ENCODE measurements at regions not wholly inside any gene's neighbourhood (a gene's known extent, or its start where the extent isn't known, plus 50 kb on each side); places are given as distances from the start of the nearest gene placed in this dataset.

DNA sequence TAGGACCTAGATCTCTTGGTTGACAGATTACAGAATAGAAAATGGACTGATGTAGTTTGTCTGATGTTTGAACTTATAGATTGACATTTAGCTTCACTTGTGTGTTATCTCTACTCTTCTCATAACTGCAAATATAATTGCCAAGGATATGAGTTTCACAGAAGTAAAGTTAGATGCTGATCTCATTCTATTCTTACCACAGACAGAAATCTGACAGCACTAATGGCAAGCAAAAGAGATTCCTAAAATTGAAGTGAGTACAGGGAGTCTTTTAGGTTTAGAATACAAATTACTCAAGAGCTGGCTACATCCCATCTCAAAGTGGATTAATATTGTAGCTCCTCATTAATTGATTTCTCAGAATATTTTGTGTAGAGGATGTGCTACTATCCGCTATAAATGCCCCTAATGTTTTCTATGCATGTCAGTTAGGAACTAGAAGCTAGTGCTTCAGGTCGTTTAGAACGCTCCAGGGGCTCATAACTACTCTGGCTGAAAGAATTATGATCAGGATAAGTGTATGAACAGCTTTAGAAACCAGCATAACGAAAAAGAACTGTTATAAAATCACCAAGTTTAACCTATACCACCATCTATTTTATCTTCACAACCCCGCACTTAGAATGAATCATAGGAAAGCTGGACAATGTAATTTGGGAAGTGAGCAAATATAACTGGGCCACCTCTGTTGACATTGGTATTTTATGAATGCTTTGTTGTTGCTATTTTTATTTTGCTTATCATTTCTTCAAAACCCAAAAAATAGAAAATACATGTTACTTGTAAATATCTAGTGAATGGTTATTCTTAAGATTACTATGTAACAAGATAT, 378.8 kb upstream of the REG3G start:
- H2AFZ ChIP-seq (ENCODE audit: low read length) = no peak overlapping the region

GRCh38 chr2:78648558-78648957, 376.9 kb upstream of the REG3G start:
- Histone ChIP-seq H3K27ac (ENCODE audit: low read depth, low read length) (no peak overlapping the region), H3K4me3 (ENCODE audit: insufficient read depth, low read length) (no peak overlapping the region)
- no peak for DNase-seq (ENCODE audit: insufficient read length, low spot score, missing footprints)

More for the DNA sequence above, 378.8 kb upstream of the REG3G start:
- Histone ChIP-seq H3K4me3 (ENCODE audit: insufficient read depth, low read length) (no peak overlapping the region), H3K36me3 (ENCODE audit: insufficient read depth, low read length) (no peaks in the 10 kb centered on the region), H3K27me3 (ENCODE audit: insufficient read depth, low read length) (no peaks in the 10 kb centered on the region), H4K20me1 (ENCODE audit: insufficient read depth, low read length) (no peaks in the 10 kb centered on the region), H3K4me1 (ENCODE audit: insufficient read depth, low read length) (no peaks in the 10 kb centered on the region), H3K4me2 (ENCODE audit: insufficient read depth, low read length) (no peak overlapping the region), H3K79me2 (ENCODE audit: insufficient read depth, low read length) (no peaks in the 10 kb centered on the region), H3K27ac (ENCODE audit: low read depth, low read length) (no peak overlapping the region), H3K9me3 (ENCODE audit: low read depth, low read length) (peaks cover 3% of the 10 kb centered on the region)
- DNase-seq (ENCODE audit: insufficient read length, low spot score, missing footprints) = peak; percentile 8
- TF ChIP-seq, protein P1, sequence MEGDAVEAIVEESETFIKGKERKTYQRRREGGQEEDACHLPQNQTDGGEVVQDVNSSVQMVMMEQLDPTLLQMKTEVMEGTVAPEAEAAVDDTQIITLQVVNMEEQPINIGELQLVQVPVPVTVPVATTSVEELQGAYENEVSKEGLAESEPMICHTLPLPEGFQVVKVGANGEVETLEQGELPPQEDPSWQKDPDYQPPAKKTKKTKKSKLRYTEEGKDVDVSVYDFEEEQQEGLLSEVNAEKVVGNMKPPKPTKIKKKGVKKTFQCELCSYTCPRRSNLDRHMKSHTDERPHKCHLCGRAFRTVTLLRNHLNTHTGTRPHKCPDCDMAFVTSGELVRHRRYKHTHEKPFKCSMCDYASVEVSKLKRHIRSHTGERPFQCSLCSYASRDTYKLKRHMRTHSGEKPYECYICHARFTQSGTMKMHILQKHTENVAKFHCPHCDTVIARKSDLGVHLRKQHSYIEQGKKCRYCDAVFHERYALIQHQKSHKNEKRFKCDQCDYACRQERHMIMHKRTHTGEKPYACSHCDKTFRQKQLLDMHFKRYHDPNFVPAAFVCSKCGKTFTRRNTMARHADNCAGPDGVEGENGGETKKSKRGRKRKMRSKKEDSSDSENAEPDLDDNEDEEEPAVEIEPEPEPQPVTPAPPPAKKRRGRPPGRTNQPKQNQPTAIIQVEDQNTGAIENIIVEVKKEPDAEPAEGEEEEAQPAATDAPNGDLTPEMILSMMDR (IDR thresholded peaks at IDR 0.05; ENCODE audit: extremely low read depth, low read depth, low read length) = no peak

DNA sequence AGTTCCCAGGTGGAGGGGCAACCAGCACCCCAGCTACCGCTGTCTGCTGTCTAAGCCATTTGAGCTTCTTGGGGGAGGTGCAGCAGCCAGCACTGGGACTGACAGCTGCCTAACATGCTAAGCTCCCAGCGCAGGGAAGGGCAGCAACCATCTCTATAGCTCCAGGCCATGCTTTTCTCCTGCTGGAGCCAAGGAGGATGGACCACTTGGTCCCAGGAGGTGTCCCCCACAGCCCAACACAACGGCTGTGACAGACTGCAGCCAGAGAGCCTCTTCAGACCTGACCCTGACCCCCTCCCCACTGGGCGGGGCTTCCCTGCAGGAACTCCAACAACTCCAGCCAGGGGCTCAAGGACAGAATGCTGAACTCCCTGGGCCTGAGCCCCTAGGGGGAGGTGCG, 370.6 kb upstream of the REG3G start:
- Histone ChIP-seq H3K79me2 (ENCODE audit: insufficient read depth, low read length) (no peaks in the 10 kb centered on the region), H3K9me3 (ENCODE audit: low read depth, low read length) (peaks cover 1% of the 10 kb centered on the region), H3K4me2 (ENCODE audit: insufficient read depth, low read length) (no peak overlapping the region), H2AFZ (ENCODE audit: low read length) (no peak overlapping the region), H3K27ac (ENCODE audit: low read depth, low read length) (no peak overlapping the region), H3K4me3 (ENCODE audit: insufficient read depth, low read length) (no peak overlapping the region), H3K27me3 (ENCODE audit: insufficient read depth, low read length) (no peaks in the 10 kb centered on the region), H3K36me3 (ENCODE audit: insufficient read depth, low read length) (no peaks in the 10 kb centered on the region), H3K4me1 (ENCODE audit: insufficient read depth, low read length) (no peaks in the 10 kb centered on the region), H4K20me1 (ENCODE audit: insufficient read depth, low read length) (no peaks in the 10 kb centered on the region)
- TF ChIP-seq, protein P1 (IDR thresholded peaks at IDR 0.05; ENCODE audit: extremely low read depth, low read depth, low read length) = no peak
- DNase-seq (ENCODE audit: insufficient read length, low spot score, missing footprints) = no peak

More at GRCh38 chr2:78648558-78648957, 376.9 kb upstream of the REG3G start:
- Histone ChIP-seq H3K4me2 (ENCODE audit: insufficient read depth, low read length) (no peak overlapping the region), H3K79me2 (ENCODE audit: insufficient read depth, low read length) (no peaks in the 10 kb centered on the region), H4K20me1 (ENCODE audit: insufficient read depth, low read length) (no peaks in the 10 kb centered on the region), H3K4me1 (ENCODE audit: insufficient read depth, low read length) (no peaks in the 10 kb centered on the region), H3K9me3 (ENCODE audit: low read depth, low read length) (peaks cover 3% of the 10 kb centered on the region), H3K36me3 (ENCODE audit: insufficient read depth, low read length) (no peaks in the 10 kb centered on the region), H3K27me3 (ENCODE audit: insufficient read depth, low read length) (no peaks in the 10 kb centered on the region), H2AFZ (ENCODE audit: low read length) (no peak overlapping the region)
- TF ChIP-seq, protein P1 (IDR thresholded peaks at IDR 0.05; ENCODE audit: extremely low read depth, low read depth, low read length) = no peak

DNA sequence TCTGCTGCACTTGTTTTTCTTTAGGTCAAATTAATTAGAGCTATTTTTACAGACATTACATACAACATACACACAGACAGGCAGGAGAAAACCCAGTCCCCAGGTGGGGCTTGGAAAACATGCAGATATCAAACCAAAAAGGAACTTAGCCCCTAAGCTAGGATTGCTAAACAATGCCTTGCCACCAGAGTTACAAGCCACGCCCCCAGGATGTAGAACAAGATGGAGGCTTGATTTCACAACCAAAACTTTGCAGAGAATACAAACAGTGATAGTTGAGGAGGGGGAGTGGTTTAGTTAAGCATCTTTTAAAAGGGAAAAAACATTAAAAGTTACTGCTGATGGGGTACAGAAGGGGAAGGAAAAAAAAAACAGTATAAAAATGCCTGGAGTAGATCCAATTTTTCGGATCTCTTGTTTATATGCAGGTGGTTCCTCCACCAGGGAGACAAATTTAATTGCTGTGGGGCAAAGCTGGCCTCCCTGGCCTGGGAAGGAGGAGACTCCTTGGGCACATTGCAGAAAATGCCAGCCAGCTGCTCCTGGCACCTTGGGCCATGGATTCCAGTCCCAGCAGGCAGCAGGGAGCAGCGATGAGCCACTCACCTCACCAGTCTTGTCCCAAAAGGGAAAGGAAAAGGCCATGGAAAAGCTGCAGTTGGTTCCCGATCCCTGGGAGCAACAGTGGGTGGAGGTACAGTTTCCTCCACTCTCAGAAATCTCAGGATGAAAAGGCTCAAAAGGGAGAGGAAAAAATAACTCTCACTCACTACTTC, 348.4 kb upstream of the REG3G start:
- H3K79me2 ChIP-seq (ENCODE audit: insufficient read depth, low read length) = no peaks in the 10 kb centered on the region
- no peaks in the 10 kb centered on the region for H3K4me1 ChIP-seq (ENCODE audit: insufficient read depth, low read length)
- H2AFZ ChIP-seq (ENCODE audit: low read length) = no peak overlapping the region
- no peak overlapping the region for H3K4me3 ChIP-seq (ENCODE audit: insufficient read depth, low read length)
- no peak overlapping the region for H3K4me2 ChIP-seq (ENCODE audit: insufficient read depth, low read length)
- TF ChIP-seq, protein P1 (IDR thresholded peaks at IDR 0.05; ENCODE audit: extremely low read depth, low read depth, low read length) = no peak
- H3K9me3 ChIP-seq (ENCODE audit: low read depth, low read length) = peaks cover 2% of the 10 kb centered on the region
- DNase-seq (ENCODE audit: insufficient read length, low spot score, missing footprints) = no peak
- no peaks in the 10 kb centered on the region for H3K27me3 ChIP-seq (ENCODE audit: insufficient read depth, low read length)
- H4K20me1 ChIP-seq (ENCODE audit: insufficient read depth, low read length) = no peaks in the 10 kb centered on the region
- no peaks in the 10 kb centered on the region for H3K36me3 ChIP-seq (ENCODE audit: insufficient read depth, low read length)
- no peak overlapping the region for H3K27ac ChIP-seq (ENCODE audit: low read depth, low read length)
